HG03575 (cell line): ENCODE measurements at regions not wholly inside any gene's neighbourhood (a gene's known extent, or its start where the extent isn't known, plus 50 kb on each side); places are given as distances from the start of the nearest gene placed in this dataset.
"Not testable (repeated sequence)": the region's sequence is repeated elsewhere in the genome, so short reads cannot be mapped to it uniquely, and the experiment has no call there.

ENCODE experiments used
- ATAC-seq: cut with Tn5 transposase; IDR thresholded peaks from one replicate; pipeline ENCODE4 v1.9.1; 2021; ENCODE audit not compliant: unreplicated experiment, insufficient number of reproducible peaks, low FRiP score; ENCODE audit errors: extremely low read depth

DNA sequence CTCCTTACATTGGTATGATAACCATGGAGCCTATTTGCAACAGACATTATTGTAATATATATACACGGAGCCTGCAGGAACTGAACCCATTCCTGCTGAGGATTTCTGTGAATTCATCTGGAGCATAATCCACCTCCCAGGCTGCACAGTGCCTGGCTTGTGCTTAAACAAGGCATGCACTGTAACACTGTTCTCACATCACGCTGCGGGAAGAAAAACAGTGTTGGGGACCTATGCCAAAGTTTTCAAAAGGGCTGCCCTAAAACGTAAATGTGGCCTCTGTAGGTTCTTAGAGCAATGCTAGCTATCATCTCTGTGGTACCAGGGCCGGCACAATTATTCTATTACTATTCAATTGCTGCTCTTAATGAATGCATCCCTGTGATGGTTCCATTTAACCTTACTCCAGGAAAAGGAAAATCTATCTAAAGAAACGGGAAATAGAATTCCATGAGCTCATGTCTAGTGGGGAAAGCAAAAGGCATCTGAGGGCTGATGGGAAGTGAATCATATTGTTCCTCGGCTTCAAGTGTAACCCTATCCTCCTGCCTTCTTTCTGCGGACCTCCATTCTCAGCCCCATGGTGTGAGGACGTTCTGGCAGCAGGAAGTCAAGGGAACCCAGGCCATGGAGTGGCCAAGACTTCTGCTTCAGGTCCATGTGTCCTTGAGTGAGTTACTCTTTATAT lies 525.5 kb downstream of the SOX6 start:
- no peak for ATAC-seq

DNA sequence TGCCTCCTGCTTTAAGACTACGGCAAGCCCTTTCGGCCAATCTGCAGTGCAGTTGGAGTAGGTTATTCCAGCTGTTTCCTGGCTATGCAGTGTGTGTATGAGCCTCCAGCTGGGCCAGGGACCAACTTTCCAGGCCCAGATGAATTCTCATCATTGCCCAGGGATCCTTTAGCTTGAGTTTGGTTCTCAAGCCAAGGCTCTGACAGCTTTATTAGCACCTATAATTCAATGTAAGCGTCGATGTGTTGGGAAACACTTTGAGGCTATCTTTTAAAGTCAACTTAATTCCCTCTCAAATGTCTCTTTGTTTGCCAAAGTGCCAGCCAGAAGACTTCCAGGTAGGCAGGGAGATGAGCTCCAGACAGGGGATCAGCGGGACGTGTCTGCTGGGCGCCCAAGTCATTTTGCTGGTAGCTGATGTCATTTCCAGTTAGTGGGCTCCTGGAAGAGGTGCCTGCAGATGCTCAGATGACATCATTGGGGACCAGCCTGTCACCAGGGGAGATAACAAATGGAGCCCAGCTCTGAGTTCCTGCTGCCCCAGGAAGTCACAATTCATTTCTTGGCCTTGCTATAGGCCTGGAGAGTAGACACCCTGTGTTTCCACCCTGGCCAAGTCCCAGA lies 520.4 kb downstream of the SOX6 start:
- ATAC-seq, result no peak

DNA sequence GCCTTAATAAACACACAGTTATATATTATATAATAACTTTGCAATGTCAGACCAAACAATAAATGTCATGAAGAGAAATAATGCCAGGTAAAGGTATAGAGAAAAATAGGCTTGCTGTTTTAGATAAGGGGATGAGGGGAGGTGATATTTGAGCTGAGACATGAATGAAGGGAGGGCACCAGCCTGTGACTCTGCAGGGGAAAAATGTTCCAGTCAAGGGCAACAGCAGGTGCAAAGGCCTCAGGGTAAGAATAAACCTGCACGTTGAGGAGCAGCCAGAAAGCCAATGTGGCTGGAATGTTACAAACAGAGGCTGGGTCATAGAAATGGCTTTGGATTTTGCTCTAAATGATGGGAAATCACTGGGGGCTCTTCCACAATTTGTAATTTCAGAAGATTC lies 519.6 kb downstream of the SOX6 start:
- no peak for ATAC-seq

DNA sequence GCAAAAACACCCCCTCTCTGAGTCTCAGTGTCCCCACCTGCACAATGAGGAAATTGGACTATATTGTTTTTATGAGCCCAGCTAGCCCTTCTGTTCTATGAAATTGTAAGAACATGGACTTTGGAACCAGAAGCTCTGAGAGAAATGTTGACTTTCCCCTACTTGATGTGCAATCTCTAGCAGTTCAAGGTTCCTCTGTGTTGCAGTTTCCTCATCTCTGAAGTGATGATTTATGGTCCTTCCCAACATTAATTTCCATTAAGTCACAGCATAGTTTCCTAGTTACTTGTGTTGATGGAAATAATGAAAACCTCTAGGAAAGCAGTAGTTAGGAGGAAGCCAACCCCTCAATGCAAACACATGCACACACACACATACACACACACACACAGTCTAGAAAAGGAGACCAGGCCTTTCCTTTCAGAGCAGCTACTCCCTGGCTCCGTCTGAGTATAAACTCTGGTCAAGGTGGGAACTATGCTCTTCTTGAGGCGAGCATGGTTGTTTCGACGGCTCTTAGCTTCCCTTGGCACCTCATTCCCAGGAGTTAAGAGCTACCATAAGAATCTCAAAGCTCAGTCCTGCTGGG lies 518.4 kb downstream of the SOX6 start:
- ATAC-seq, result no peak

DNA sequence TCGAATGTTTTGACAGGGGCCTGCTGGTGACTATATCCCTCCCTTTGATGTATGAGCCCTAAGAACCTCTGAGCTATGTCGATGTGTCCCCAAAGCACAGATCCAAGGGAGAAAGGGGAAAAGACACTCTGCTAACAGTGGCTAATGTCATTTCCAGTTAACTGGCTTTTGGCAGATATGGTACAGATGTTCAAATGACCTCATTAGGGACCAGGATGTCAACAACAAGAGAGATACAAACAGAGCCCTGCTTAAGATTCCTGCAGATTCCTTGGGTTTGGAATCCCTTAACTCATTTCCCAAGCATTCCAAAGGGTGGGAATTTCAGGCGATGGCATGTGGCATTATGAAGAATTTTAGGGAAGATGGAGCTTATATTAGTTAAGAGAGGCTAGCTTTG lies 517.3 kb downstream of the SOX6 start:
- no peak for ATAC-seq

DNA sequence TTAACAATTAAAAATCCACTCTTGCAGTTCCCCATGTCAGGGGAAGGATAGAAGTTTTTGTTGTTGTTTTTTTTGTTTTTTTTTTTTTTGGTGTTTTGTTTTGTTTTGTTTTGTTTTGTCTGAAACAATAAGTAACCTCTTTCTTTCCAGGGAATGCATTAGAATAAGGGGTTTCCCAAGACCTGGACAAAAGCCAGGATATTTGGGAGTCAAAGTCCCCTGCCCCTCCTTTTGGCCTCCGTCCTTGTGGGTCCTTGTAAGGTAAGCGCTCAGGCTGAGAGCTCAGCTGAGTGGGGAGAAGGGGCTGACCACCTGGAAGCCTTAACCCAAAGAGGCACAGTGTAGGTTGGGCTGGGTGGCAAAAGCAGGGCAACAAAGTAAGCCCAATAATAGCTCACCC lies 515.4 kb downstream of the SOX6 start:
- ATAC-seq, result no peak

DNA sequence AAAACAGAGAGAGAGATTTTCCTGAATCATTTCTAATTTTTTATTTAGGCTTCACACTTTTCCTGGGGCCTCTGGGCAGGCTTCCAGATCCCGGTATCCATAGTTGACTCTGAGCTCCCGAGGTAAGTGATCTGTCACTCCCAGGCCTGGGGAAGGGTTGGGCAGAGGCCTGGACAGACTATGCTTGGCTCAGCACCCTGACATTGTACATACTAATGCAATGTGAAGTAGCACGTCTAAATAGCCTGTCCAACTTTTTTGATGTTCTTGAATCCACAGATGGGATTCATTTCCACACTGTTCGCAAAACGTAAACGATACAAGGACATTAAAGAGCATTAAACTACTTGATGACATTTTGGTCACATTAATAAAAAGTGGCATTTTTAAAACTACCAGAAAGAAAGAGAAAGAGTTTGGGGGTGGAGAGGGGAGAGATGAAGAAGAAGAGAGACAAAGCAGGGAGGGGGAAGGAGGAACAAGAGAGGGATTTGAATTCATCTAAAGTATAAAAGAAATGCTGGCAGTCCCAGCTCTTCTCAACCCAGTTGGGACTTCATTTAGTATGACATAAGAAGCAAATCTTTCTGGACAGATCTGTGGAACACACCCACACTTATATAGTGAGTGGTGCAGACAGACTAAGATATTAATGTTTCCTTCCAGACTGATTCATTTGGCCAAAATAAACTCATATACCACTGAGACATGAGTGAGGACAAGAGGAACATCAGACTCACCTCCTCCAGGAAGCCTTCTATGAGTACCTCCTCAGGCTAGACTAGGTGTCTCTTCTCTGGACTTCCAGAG lies 514.2 kb downstream of the SOX6 start:
- no peak for ATAC-seq

DNA sequence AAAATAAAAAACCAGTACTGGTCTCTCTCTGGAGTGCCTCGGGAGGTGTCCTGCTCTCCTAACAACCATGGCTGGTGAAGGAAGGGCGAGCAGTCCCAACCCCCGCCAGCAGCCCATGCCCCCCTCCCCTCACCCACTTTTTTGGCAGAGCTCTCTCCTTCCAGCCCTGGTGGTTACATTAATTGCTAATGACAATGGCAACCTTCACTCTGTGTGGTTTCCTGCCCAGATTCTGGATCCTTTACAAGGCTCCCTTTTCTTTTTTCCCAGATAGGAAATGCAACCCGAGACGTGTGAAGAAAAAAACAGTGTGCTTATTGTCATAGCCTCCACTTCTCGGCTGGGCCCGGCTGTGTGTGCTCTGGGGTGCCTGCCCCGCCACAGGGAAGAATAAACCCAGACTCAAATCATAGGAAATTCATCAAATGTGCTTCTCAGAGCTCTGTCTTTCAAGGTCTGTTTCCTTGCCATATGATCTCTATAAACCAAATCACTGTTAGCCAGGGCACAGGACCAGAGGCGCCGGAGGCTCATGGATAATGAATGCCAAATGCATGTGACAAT lies 513.0 kb downstream of the SOX6 start:
- no peak for ATAC-seq

DNA sequence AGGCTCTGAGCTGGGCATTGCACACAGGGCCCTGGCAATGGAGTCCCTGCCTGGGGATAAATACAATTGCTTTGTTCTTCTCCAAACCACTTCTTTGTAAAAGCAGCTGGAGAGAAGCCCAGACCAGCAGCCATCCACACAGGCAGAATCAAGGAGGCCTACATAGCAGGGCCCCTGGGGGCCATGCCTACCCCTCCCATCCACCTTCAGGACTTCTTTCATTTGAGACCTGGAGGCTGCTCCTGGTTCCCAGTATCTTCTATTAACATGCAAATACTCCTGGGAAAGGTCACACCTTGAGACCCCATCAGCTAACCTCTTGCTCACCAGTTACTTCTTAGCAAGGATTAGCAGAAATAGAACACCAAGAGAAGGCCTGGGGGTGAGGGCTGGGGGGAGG lies 511.1 kb downstream of the SOX6 start:
- ATAC-seq, result no peak

DNA sequence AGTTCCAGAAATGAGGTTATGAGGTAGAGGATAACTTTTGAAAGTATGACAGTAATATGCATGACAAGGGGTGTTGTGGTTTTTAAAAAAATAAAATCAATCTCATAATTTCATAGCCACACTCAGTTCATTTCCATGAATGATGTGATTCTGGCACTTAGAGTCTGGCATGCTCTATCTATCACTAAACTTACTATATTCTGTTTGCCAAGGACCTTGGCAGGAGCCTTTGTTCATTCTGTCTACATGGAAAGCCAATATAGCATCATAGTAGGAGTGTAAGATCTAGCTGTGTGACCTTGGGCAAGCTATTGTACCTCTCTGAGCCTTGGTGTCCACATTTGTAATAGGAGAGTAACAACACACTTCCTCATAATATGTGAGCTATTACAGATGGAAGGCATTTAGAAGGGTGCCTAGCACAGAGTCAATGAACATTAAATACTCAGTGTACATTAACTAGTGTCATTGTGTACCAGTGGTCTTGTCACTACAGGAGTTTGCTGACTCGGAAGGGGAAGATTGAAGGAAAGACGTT lies 507.6 kb downstream of the SOX6 start:
- ATAC-seq, result no peak

DNA sequence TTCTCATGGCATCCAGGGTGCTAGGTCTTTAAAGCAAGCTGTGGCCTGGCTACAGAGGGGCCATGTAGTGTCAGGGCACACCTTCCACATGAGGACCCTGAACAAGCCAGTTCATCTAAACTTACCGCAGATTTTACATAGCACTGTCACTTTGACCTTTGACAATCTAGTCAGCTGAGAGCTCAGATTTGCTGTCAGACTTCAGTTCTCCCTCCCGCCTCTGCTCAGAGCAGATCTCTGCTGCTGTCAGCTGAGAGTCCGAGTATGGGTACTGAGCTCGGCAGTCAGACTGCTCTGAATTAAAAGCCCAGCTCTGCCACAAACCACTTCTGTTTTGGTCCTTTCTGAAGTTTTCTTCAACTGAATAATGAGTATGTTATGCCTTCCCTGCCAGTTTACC lies 507.1 kb downstream of the SOX6 start:
- ATAC-seq, result no peak

DNA sequence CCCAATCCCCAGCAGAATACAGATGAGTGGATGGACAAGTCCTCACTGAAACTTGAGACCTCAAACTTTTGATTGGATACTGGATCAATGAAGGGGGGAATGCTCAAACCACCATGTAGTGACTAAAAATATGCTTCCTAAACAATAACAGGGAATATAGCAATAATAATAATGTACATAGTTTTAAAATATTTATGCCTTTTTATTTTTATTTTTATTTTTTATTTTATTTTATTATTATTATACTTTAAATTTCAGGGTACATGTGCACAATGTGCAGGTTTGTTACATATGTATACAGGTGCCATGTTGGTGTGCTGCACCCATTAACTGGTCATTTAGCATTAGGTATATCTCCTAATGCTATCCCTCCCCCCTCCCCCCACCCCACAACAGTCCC lies 506.0 kb downstream of the SOX6 start:
- not testable (repeated sequence) for ATAC-seq

DNA sequence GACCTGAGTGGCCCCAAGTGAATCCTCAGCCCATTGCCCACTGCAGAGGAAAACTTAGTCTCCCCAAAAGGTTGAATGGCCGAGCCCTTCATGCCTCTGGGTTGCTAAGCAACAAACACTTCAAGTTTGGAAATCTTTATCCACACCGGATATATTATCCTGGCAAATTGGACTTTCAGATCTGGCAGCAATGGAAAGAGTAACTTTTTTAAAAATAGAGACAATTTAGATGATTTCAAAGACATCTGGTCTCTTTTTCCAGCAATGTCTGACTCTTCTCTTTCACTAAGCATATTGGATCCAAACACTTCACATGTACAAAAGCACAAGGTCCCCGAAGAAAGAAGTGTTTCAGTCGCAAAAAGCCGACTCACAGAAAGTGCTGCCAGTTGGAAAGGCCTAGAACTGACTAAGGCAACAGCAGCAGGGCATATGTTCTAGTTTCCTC lies 505.3 kb downstream of the SOX6 start:
- ATAC-seq, result no peak

DNA sequence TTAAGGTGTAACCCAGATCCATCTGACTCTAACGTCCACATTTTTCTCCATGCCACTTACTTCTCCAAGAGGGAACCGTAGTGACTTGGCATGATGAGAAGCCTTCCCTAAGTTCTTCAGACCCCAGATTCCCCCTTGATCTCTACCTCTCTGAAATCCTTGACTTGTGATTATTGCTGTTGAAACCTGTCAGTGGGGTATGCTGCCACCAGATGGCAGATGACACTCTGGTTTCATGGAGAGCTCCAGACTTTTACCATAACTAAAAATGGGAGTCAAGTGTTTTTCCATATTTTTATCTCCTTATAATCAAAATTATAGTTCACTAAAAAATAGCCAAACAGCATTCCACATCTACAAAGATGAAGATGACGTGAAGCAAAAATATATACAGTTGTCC lies 504.2 kb downstream of the SOX6 start:
- no peak for ATAC-seq

DNA sequence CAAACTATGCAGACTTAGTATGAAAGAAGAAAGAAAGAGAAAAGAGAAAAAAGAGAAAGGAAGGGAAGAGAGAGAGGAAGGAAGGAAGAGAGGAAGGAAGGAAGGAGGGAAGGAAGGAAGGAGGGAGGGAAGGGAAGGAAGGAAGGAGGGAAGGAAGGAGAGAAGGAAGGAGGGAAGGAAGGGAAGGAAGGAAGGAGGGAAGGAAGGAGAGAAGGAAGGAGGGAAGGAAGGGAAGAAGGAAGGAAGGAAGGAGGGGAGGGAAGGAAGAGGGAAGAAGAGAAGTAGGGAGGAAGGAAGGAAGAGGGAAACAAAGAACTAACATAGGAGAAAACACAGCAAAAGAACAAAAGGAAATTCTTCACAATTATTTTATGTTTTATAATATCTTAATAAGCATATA lies 502.1 kb downstream of the SOX6 start:
- no peak for ATAC-seq

DNA sequence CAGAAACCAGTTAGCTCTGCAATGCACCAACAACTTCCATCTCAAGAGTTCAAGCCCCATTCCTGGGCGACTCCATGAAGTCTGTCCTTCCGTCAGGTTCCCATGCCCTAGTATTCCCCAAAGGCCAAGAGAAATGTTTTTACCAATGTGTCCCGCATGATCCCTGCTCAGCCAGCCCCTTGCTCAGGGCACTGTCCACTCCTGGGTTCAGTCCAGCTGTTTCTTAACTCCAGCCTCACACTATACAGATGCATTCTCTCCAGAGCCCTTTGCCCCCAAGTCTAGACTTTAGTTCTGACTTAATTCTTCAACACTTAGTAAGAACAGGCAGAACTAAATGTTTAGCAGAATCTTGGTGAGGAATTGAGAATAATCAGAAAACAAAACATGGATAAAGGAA lies 497.5 kb downstream of the SOX6 start:
- ATAC-seq, result no peak

DNA sequence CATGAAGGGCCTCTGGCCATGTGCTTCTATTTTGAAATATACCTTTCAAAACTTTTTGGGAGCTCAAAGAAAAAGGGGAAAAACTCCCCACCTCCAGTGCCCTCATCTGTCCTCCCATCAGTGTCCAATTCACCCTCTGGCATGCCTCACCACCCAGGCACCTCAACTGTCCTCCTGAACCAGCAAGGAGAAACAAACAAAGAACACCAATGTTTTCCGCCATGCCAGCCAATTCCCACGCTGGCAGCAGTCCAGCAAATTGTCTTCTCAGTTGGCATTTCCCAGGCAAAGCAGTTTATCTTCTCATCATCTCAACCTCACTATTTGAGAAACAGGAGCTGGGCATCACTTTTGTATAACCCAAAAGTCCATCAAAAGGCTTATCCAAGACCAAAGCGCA lies 496.9 kb downstream of the SOX6 start:
- ATAC-seq, result no peak

DNA sequence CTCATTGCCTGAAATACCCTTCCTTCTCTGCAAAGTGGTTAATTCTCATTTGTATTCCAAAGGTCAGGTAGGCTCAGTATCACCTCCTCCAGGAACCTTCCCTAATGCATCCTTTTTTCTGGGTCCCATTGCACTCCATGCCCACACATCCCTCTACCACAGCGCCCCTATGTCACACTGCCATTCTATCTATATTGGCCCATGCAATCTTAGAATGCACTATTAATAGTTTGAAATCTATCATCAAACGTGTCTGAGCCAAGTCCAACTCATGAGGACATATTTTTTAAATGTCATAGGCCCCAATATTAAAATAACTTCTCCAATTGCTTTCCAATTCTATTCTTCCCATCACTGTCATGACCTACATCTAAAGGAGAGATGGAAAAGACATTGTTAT lies 495.1 kb downstream of the SOX6 start:
- no peak for ATAC-seq

DNA sequence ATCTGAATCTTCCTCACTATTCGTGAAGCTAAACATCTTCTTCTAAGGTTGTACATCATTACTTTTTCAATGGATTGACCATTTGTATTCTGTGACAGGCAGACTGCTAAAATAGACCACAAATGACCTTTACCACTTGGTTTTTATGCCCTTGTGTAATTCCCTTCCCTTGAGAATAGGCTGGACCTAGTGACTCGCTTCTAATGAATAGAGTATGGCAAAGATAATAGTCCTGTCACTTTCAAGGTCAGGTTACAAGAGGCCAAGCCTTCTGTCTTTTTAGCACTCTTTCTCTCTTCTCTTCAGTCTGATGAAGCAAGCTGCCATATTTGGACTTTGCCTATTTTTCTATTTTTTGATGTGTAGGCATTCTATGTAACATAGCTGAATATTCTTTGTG lies 492.9 kb downstream of the SOX6 start:
- no peak for ATAC-seq
